Activated naive CD4-positive, alpha-beta T cell treated with anti-CD3 and anti-CD28 coated beads for 36 hours (primary cell): ENCODE measurements at regions not wholly inside any gene's neighbourhood (a gene's known extent, or its start where the extent isn't known, plus 50 kb on each side); places are given as distances from the start of the nearest gene placed in this dataset.

Experiments used
- CTCF ChIA-PET: fragments of 350-600 bp; sonication (Branson Sonifier 250); formaldehyde crosslinking; loops from one replicate; lab custom pipeline; 2021; ENCODE audit warnings: antibody characterized with exemption; lab: Charles Lee
- DNase-seq: peaks from one replicate; pipeline ENCODE4 v3.0.0-alpha.2; 2020
- H3K27ac Mint-ChIP-seq: one replicate; pipeline ENCODE4 v1.8.0; 2021; ENCODE audit warnings: mild to moderate bottlenecking, mixed read lengths
- H3K27me3 Mint-ChIP-seq: one replicate; pipeline ENCODE4 v1.8.0; 2021; ENCODE audit warnings: low read depth, mixed read lengths
- H3K36me3 Mint-ChIP-seq: one replicate; pipeline ENCODE4 v1.8.0; 2021; ENCODE audit warnings: low read depth, mixed read lengths
- H3K4me1 Mint-ChIP-seq: one replicate; pipeline ENCODE4 v1.8.0; 2021; ENCODE audit warnings: low read depth, mixed read lengths
- H3K4me3 Mint-ChIP-seq: one replicate; pipeline ENCODE4 v1.8.0; 2021; ENCODE audit warnings: mild to moderate bottlenecking, moderate library complexity, mixed read lengths
- H3K9me3 Mint-ChIP-seq: one replicate; pipeline ENCODE4 v1.8.0; 2021; ENCODE audit warnings: mixed read lengths
- intact Hi-C: fragments of 100-400 bp; cut with micrococcal nuclease; formaldehyde crosslinking; loops from one replicate; pipeline ENCODE4 v1.15.1; 2023

- CTCF ChIA-PET, result interaction anchor here (1.1 kb wide), 1 partner anchor 21 kb away, joined by 3 read pairs; no protein-coding TSS in a partner anchor
- Mint-ChIP-seq H3K4me3 (no peak overlapping the region), H3K9me3 (no peaks in the 10 kb centered on the region), H3K36me3 (no peaks in the 10 kb centered on the region), H3K4me1 (no peaks in the 10 kb centered on the region), H3K27me3 (no peaks in the 10 kb centered on the region), H3K27ac (no peak overlapping the region)
- no peak for DNase-seq
- intact Hi-C loops, result no loop called here
These were observed 50.6 kb upstream of the PTGR2 start for GRCh38 chr14:73800970-73801515.

GRCh38 chr14:73797543-73798265 is 53.9 kb upstream of the PTGR2 start:
- DNase-seq, result no peak
- intact Hi-C loops, result no loop called here
- H3K27me3 Mint-ChIP-seq, result no peaks in the 10 kb centered on the region
- H3K4me1 Mint-ChIP-seq, result no peaks in the 10 kb centered on the region
- H3K27ac Mint-ChIP-seq, result no peak overlapping the region
- H3K4me3 Mint-ChIP-seq, result no peak overlapping the region
- H3K9me3 Mint-ChIP-seq, result no peaks in the 10 kb centered on the region
- CTCF ChIA-PET, result interaction anchor here (0.6 to 1.5 kb wide), 8 partner anchors 8 to 578 kb away, joined by 3 to 5 read pairs (median 4); no protein-coding TSS in a partner anchor
- no peaks in the 10 kb centered on the region for H3K36me3 Mint-ChIP-seq

GRCh38 chr14:73796893-73797542 is 54.6 kb upstream of the PTGR2 start:
- Mint-ChIP-seq H3K4me1 (no peaks in the 10 kb centered on the region), H3K27me3 (no peaks in the 10 kb centered on the region), H3K27ac (no peak overlapping the region), H3K36me3 (no peaks in the 10 kb centered on the region), H3K9me3 (no peaks in the 10 kb centered on the region), H3K4me3 (no peak overlapping the region)
- intact Hi-C loops, result no loop called here
- no peak for DNase-seq
- CTCF ChIA-PET, result interaction anchor here (0.5 to 1.5 kb wide), 9 partner anchors 8 to 577 kb away, joined by 3 to 4 read pairs (median 3); no protein-coding TSS in a partner anchor

DNA sequence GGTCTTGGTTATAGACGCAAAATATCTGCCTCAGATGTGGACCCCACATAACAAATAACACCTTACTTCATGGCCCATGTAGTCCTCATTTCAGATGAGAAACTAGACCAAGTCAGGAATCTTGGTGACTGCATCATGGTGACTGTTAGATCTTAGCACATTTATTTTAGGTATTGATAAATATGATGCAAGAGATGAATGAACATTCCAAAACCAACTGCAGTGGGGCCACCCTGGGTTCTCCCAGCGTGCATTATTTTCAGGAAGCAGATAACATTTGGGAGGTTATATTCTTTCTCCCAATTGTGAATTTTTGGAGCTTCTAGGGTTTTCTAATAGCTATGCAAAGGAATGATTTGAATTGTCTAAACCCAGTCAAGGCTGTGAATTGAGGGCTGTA is 55.2 kb upstream of the PTGR2 start:
- Mint-ChIP-seq H3K9me3 (no peaks in the 10 kb centered on the region), H3K4me3 (no peak overlapping the region), H3K4me1 (no peaks in the 10 kb centered on the region), H3K27ac (no peak overlapping the region), H3K27me3 (no peaks in the 10 kb centered on the region), H3K36me3 (no peaks in the 10 kb centered on the region)
- CTCF ChIA-PET, result interaction anchor here (0.5 to 1.5 kb wide), 5 partner anchors 11 to 65 kb away, joined by 3 read pairs; no protein-coding TSS in a partner anchor
- DNase-seq, result no peak
- intact Hi-C loops, result no loop called here

- DNase-seq, result no peak
- CTCF ChIA-PET, result interaction anchor here (1.4 kb wide), 1 partner anchor 25 kb away, joined by 3 read pairs; no protein-coding TSS in a partner anchor
- Mint-ChIP-seq H3K9me3 (no peaks in the 10 kb centered on the region), H3K4me3 (no peak overlapping the region), H3K36me3 (no peaks in the 10 kb centered on the region), H3K27me3 (no peaks in the 10 kb centered on the region), H3K4me1 (no peaks in the 10 kb centered on the region), H3K27ac (no peak overlapping the region)
- intact Hi-C loops, result no loop called here
These were observed 55.7 kb upstream of the PTGR2 start for GRCh38 chr14:73795974-73796373.

DNA sequence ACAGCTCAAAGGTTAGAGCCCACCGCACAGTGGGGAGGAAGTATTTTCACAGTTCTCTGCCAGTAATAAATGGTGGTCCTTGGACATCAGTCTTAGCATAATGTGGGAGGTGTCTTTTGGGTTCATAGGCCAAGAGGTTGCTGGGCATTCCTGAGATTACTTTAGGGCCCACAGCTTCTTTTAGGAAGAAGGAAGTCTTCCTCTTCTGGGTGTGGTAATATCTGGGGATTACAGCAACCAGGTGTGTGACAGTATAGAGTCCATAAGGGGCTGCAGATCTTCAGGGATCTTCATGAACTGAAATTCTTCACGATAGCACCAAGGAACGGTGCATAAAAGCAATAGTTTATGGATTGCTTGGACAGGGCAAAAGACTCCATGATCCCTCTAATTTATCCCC is 56.2 kb upstream of the PTGR2 start:
- no peaks in the 10 kb centered on the region for H3K9me3 Mint-ChIP-seq
- CTCF ChIA-PET, result no interaction called here
- DNase-seq, result no peak
- H3K27ac Mint-ChIP-seq, result no peak overlapping the region
- no peak overlapping the region for H3K4me3 Mint-ChIP-seq
- no peaks in the 10 kb centered on the region for H3K4me1 Mint-ChIP-seq
- intact Hi-C loops, result no loop called here
- H3K27me3 Mint-ChIP-seq, result no peaks in the 10 kb centered on the region
- H3K36me3 Mint-ChIP-seq, result no peaks in the 10 kb centered on the region

DNA sequence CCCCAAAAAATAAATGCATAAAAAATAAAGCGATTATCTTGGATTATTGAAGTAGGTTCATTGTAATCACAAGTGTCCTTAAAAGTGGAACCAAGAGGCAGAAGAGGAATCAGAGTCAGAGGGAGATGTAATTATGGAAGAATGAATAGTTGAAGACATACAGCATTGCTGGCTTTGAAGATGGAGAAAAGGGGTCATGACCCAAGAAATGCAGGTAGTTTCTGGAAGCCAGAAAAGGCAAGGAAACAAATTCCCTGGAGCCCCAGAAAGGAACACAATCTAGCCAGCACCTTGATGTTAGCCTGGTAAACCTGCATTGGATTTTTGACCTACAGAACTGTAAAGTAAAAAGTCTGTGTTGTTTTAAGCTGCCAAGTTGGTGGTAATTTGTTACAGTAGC is 57.5 kb upstream of the PTGR2 start:
- no peaks in the 10 kb centered on the region for H3K36me3 Mint-ChIP-seq
- CTCF ChIA-PET, result no interaction called here
- intact Hi-C loops, result no loop called here
- DNase-seq, result no peak
- H3K4me3 Mint-ChIP-seq, result no peak overlapping the region
- no peak overlapping the region for H3K27ac Mint-ChIP-seq
- H3K9me3 Mint-ChIP-seq, result no peaks in the 10 kb centered on the region
- H3K27me3 Mint-ChIP-seq, result no peaks in the 10 kb centered on the region
- peaks cover 5% of the 10 kb centered on the region for H3K4me1 Mint-ChIP-seq

GRCh38 chr14:73792481-73792880 is 59.1 kb upstream of the PTGR2 start:
- no peak for DNase-seq
- H3K4me1 Mint-ChIP-seq, result peaks cover 21% of the 10 kb centered on the region
- no peaks in the 10 kb centered on the region for H3K27me3 Mint-ChIP-seq
- H3K27ac Mint-ChIP-seq, result no peak overlapping the region
- H3K36me3 Mint-ChIP-seq, result no peaks in the 10 kb centered on the region
- CTCF ChIA-PET, result interaction anchor here (1.1 to 1.4 kb wide), 2 partner anchors 35 to 39 kb away, joined by 3 read pairs; no protein-coding TSS in a partner anchor
- H3K4me3 Mint-ChIP-seq, result no peak overlapping the region
- no peaks in the 10 kb centered on the region for H3K9me3 Mint-ChIP-seq
- intact Hi-C loops, result no loop called here

DNA sequence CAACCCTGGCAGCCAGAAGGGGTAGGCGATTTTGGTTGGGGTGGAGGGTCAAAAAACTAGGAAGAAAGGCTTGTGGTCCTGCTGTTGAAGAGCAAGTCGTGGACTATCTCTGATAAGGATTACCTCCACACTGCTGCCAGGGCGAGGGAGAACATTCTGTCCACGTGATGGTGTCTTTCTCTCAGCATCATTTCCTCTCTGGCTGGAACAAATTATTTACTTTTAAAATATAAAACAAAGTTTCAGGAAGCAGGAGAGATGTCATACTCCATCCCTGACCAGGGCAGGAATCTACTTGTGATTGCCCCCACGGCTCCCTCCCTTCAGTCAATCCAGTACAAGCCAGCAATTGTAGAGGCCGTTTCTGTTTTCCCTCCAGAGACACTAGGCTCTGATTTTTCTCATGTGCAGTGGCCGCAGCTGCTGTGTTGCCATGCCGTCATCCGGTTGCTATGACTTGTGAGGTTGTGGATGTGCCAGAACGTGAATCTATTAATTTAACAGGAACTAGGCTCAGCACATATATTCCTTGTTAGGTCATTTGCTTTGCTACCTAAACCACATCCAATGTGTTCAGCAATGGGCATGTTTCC is 61.5 kb upstream of the PTGR2 start:
- intact Hi-C loops, result loop anchor here (2.0 to 5.0 kb wide), 2 partner anchors 35 to 38 kb away; no protein-coding TSS in a partner anchor
- Mint-ChIP-seq H3K36me3 (no peaks in the 10 kb centered on the region), H3K27ac (peak overlapping the region; percentile 62), H3K4me3 (no peak overlapping the region), H3K27me3 (no peaks in the 10 kb centered on the region), H3K9me3 (no peaks in the 10 kb centered on the region), H3K4me1 (peaks cover 30% of the 10 kb centered on the region)
- CTCF ChIA-PET, result interaction anchor here (0.9 to 1.7 kb wide), 3 partner anchors 24 to 48 kb away, joined by 3 read pairs; no protein-coding TSS in a partner anchor
- DNase-seq, result no peak

- H3K27me3 Mint-ChIP-seq, result no peaks in the 10 kb centered on the region
- H3K36me3 Mint-ChIP-seq, result no peaks in the 10 kb centered on the region
- CTCF ChIA-PET, result interaction anchor here (0.6 to 1.7 kb wide), 14 partner anchors 8 to 274 kb away, joined by 3 to 10 read pairs (median 4); partner anchors contain the start of gene PTGR2
- peaks cover 42% of the 10 kb centered on the region for H3K4me1 Mint-ChIP-seq
- no peak overlapping the region for H3K4me3 Mint-ChIP-seq
- H3K9me3 Mint-ChIP-seq, result no peaks in the 10 kb centered on the region
- peak overlapping the region; percentile 97 for H3K27ac Mint-ChIP-seq
- DNase-seq, result no peak
- intact Hi-C loops, result loop anchor here (2.0 to 5.0 kb wide), 2 partner anchors 36 to 37 kb away; no protein-coding TSS in a partner anchor
These were observed 62.7 kb upstream of the PTGR2 start for GRCh38 chr14:73788701-73789551.

DNA sequence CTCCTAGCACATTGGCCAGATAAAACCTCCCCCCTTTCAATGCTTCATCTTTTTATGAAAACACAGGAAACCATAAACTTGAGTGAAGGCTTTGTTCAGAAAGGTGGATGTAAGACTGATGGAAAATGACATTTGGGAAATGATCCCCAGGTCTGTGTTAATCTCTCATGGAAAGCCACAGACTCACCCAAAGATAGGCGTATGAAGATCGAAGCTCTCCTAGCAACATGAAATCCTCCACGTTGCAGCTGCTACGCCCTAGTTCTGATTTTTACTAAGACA is 63.4 kb upstream of the PTGR2 start:
- H3K27me3 Mint-ChIP-seq, result no peaks in the 10 kb centered on the region
- intact Hi-C loops, result loop anchor here (2.0 to 5.0 kb wide), 2 partner anchors 36 to 37 kb away; no protein-coding TSS in a partner anchor
- H3K9me3 Mint-ChIP-seq, result no peaks in the 10 kb centered on the region
- H3K4me1 Mint-ChIP-seq, result peaks cover 48% of the 10 kb centered on the region
- DNase-seq, result no peak
- peak overlapping the region; percentile 97 for H3K27ac Mint-ChIP-seq
- CTCF ChIA-PET, result interaction anchor here (0.6 to 1.7 kb wide), 10 partner anchors 29 to 63 kb away, joined by 3 to 10 read pairs (median 4); partner anchors contain the start of gene PTGR2
- H3K36me3 Mint-ChIP-seq, result no peaks in the 10 kb centered on the region
- H3K4me3 Mint-ChIP-seq, result peak overlapping the region; percentile 90
